ENCODE measurements at regions not wholly inside any gene's neighbourhood (a gene's known extent, or its start where the extent isn't known, plus 50 kb on each side); places are given as distances from the start of the nearest gene placed in this dataset.

GRCh38 chr6:22421198-22421597 lies 124.4 kb upstream of the PRL start:
- Histone ChIP-seq H3K4me1 (ENCODE audit: insufficient read depth, low read length) (no peaks in the 10 kb centered on the region), H3K27me3 (ENCODE audit: insufficient read depth, low read length) (no peaks in the 10 kb centered on the region), H3K9me3 (ENCODE audit: low read depth, low read length) (peaks cover 11% of the 10 kb centered on the region), H3K4me3 (ENCODE audit: low read length) (no peak overlapping the region)

- Histone ChIP-seq H3K4me1 (ENCODE audit: insufficient read depth, low read length) (no peaks in the 10 kb centered on the region), H3K27me3 (ENCODE audit: insufficient read depth, low read length) (no peaks in the 10 kb centered on the region), H3K4me3 (ENCODE audit: low read length) (no peak overlapping the region), H3K9me3 (ENCODE audit: low read depth, low read length) (peaks cover 5% of the 10 kb centered on the region)
These were observed 127.4 kb upstream of the PRL start for GRCh38 chr6:22424196-22424595.

GRCh38 chr6:22432060-22432459 lies 135.2 kb upstream of the PRL start:
- no peaks in the 10 kb centered on the region for H3K4me1 ChIP-seq (ENCODE audit: insufficient read depth, low read length)
- H3K4me3 ChIP-seq (ENCODE audit: low read length): no peak overlapping the region
- H3K27me3 ChIP-seq (ENCODE audit: insufficient read depth, low read length): no peaks in the 10 kb centered on the region
- H3K9me3 ChIP-seq (ENCODE audit: low read depth, low read length): no peaks in the 10 kb centered on the region

- no peaks in the 10 kb centered on the region for H3K27me3 ChIP-seq (ENCODE audit: insufficient read depth, low read length)
- H3K4me3 ChIP-seq (ENCODE audit: low read length): no peak overlapping the region
- H3K9me3 ChIP-seq (ENCODE audit: low read depth, low read length): no peaks in the 10 kb centered on the region
- H3K4me1 ChIP-seq (ENCODE audit: insufficient read depth, low read length): no peaks in the 10 kb centered on the region
These were observed 135.6 kb upstream of the HDGFL1 start for GRCh38 chr6:22433745-22434144.

GRCh38 chr6:22435151-22435550 lies 134.2 kb upstream of the HDGFL1 start:
- H3K9me3 ChIP-seq (ENCODE audit: low read depth, low read length): no peaks in the 10 kb centered on the region
- no peaks in the 10 kb centered on the region for H3K4me1 ChIP-seq (ENCODE audit: insufficient read depth, low read length)
- no peak overlapping the region for H3K4me3 ChIP-seq (ENCODE audit: low read length)
- H3K27me3 ChIP-seq (ENCODE audit: insufficient read depth, low read length): no peaks in the 10 kb centered on the region

- no peaks in the 10 kb centered on the region for H3K4me1 ChIP-seq (ENCODE audit: insufficient read depth, low read length)
- no peaks in the 10 kb centered on the region for H3K9me3 ChIP-seq (ENCODE audit: low read depth, low read length)
- H3K27me3 ChIP-seq (ENCODE audit: insufficient read depth, low read length): no peaks in the 10 kb centered on the region
- H3K4me3 ChIP-seq (ENCODE audit: low read length): no peak overlapping the region
These were observed 133.2 kb upstream of the HDGFL1 start for GRCh38 chr6:22436134-22436533.

- Histone ChIP-seq H3K27me3 (ENCODE audit: insufficient read depth, low read length) (no peaks in the 10 kb centered on the region), H3K4me3 (ENCODE audit: low read length) (no peak overlapping the region), H3K9me3 (ENCODE audit: low read depth, low read length) (no peaks in the 10 kb centered on the region), H3K4me1 (ENCODE audit: insufficient read depth, low read length) (no peaks in the 10 kb centered on the region)
These were observed 131.7 kb upstream of the HDGFL1 start for GRCh38 chr6:22437665-22438064.

GRCh38 chr6:22442826-22443225 lies 126.5 kb upstream of the HDGFL1 start:
- no peaks in the 10 kb centered on the region for H3K27me3 ChIP-seq (ENCODE audit: insufficient read depth, low read length)
- no peaks in the 10 kb centered on the region for H3K9me3 ChIP-seq (ENCODE audit: low read depth, low read length)
- no peak overlapping the region for H3K4me3 ChIP-seq (ENCODE audit: low read length)
- no peaks in the 10 kb centered on the region for H3K4me1 ChIP-seq (ENCODE audit: insufficient read depth, low read length)

GRCh38 chr6:22444330-22444729 lies 125.0 kb upstream of the HDGFL1 start:
- no peaks in the 10 kb centered on the region for H3K27me3 ChIP-seq (ENCODE audit: insufficient read depth, low read length)
- H3K9me3 ChIP-seq (ENCODE audit: low read depth, low read length): no peaks in the 10 kb centered on the region
- no peaks in the 10 kb centered on the region for H3K4me1 ChIP-seq (ENCODE audit: insufficient read depth, low read length)
- H3K4me3 ChIP-seq (ENCODE audit: low read length): no peak overlapping the region

- Histone ChIP-seq H3K9me3 (ENCODE audit: low read depth, low read length) (no peaks in the 10 kb centered on the region), H3K27me3 (ENCODE audit: insufficient read depth, low read length) (no peaks in the 10 kb centered on the region), H3K4me3 (ENCODE audit: low read length) (no peak overlapping the region), H3K4me1 (ENCODE audit: insufficient read depth, low read length) (no peaks in the 10 kb centered on the region)
These were observed 123.4 kb upstream of the HDGFL1 start for GRCh38 chr6:22445946-22446345.

- Histone ChIP-seq H3K4me3 (ENCODE audit: low read length) (no peak overlapping the region), H3K27me3 (ENCODE audit: insufficient read depth, low read length) (no peaks in the 10 kb centered on the region), H3K9me3 (ENCODE audit: low read depth, low read length) (no peaks in the 10 kb centered on the region), H3K4me1 (ENCODE audit: insufficient read depth, low read length) (no peaks in the 10 kb centered on the region)
These were observed 121.8 kb upstream of the HDGFL1 start for GRCh38 chr6:22447249-22448196.

GRCh38 chr6:22448291-22448711 lies 121.1 kb upstream of the HDGFL1 start:
- H3K27me3 ChIP-seq (ENCODE audit: insufficient read depth, low read length): no peaks in the 10 kb centered on the region
- no peaks in the 10 kb centered on the region for H3K9me3 ChIP-seq (ENCODE audit: low read depth, low read length)
- H3K4me3 ChIP-seq (ENCODE audit: low read length): no peak overlapping the region
- H3K4me1 ChIP-seq (ENCODE audit: insufficient read depth, low read length): no peaks in the 10 kb centered on the region

GRCh38 chr6:22451962-22452361 lies 117.4 kb upstream of the HDGFL1 start:
- H3K4me1 ChIP-seq (ENCODE audit: insufficient read depth, low read length): no peaks in the 10 kb centered on the region
- H3K9me3 ChIP-seq (ENCODE audit: low read depth, low read length): no peaks in the 10 kb centered on the region
- H3K4me3 ChIP-seq (ENCODE audit: low read length): no peak overlapping the region
- H3K27me3 ChIP-seq (ENCODE audit: insufficient read depth, low read length): no peaks in the 10 kb centered on the region

GRCh38 chr6:22455378-22455777 lies 114.0 kb upstream of the HDGFL1 start:
- H3K9me3 ChIP-seq (ENCODE audit: low read depth, low read length): no peaks in the 10 kb centered on the region
- H3K4me1 ChIP-seq (ENCODE audit: insufficient read depth, low read length): no peaks in the 10 kb centered on the region
- H3K4me3 ChIP-seq (ENCODE audit: low read length): no peak overlapping the region
- H3K27me3 ChIP-seq (ENCODE audit: insufficient read depth, low read length): no peaks in the 10 kb centered on the region

- Histone ChIP-seq H3K4me1 (ENCODE audit: insufficient read depth, low read length) (no peaks in the 10 kb centered on the region), H3K27me3 (ENCODE audit: insufficient read depth, low read length) (no peaks in the 10 kb centered on the region), H3K9me3 (ENCODE audit: low read depth, low read length) (no peaks in the 10 kb centered on the region), H3K4me3 (ENCODE audit: low read length) (no peak overlapping the region)
These were observed 111.4 kb upstream of the HDGFL1 start for GRCh38 chr6:22457996-22458395.

GRCh38 chr6:22466665-22467245 lies 102.6 kb upstream of the HDGFL1 start:
- Histone ChIP-seq H3K4me1 (ENCODE audit: insufficient read depth, low read length) (peaks cover 4% of the 10 kb centered on the region), H3K4me3 (ENCODE audit: low read length) (no peak overlapping the region), H3K27me3 (ENCODE audit: insufficient read depth, low read length) (no peaks in the 10 kb centered on the region), H3K9me3 (ENCODE audit: low read depth, low read length) (no peaks in the 10 kb centered on the region)

All from mononuclear cell (primary cell).